GM18505 (cell line): ENCODE measurements at regions not wholly inside any gene's neighbourhood (a gene's known extent, or its start where the extent isn't known, plus 50 kb on each side); places are given as distances from the start of the nearest gene placed in this dataset.

Experiments
- ATAC-seq: cut with Tn5 transposase; IDR thresholded peaks from one replicate; pipeline ENCODE4 v1.9.1; 2021; ENCODE audit not compliant: unreplicated experiment
- POLR2A ChIP-seq: IDR thresholded peaks from 4 replicates; pipeline ENCODE4 v1.6.1; 2011; ENCODE audit warnings: borderline replicate concordance; ENCODE audit not compliant: insufficient read depth, insufficient read length; ENCODE audit errors: extremely low read depth

- TF ChIP-seq POLR2A = no peak
- ATAC-seq = no peak
These were observed 296.0 kb downstream of the ADGRG6 start for GRCh38 chr6:142597836-142598235.

- ATAC-seq = no peak
- TF ChIP-seq POLR2A = no peak
These were observed 299.6 kb downstream of the ADGRG6 start for GRCh38 chr6:142601427-142601826.

GRCh38 chr6:142602972-142603371 lies 301.2 kb downstream of the ADGRG6 start:
- ATAC-seq = no peak
- no peak for TF ChIP-seq POLR2A

GRCh38 chr6:142605922-142606485 lies 304.2 kb downstream of the ADGRG6 start:
- TF ChIP-seq POLR2A = no peak
- ATAC-seq = no peak

- no peak for ATAC-seq
- TF ChIP-seq POLR2A = no peak
These were observed 311.1 kb downstream of the ADGRG6 start for GRCh38 chr6:142612956-142613355.

- no peak for TF ChIP-seq POLR2A
- no peak for ATAC-seq
These were observed 312.2 kb downstream of the ADGRG6 start for GRCh38 chr6:142613981-142614380.

GRCh38 chr6:142617158-142617557 lies 315.4 kb downstream of the ADGRG6 start:
- no peak for ATAC-seq
- TF ChIP-seq POLR2A = no peak

GRCh38 chr6:142621822-142622221 lies 320.0 kb downstream of the ADGRG6 start:
- ATAC-seq = no peak
- TF ChIP-seq POLR2A = no peak

- no peak for ATAC-seq
- no peak for TF ChIP-seq POLR2A
These were observed 319.8 kb downstream of the HIVEP2 start for GRCh38 chr6:142624978-142625715.

- ATAC-seq = no peak
- no peak for TF ChIP-seq POLR2A
These were observed 317.5 kb downstream of the HIVEP2 start for GRCh38 chr6:142627474-142627873.

GRCh38 chr6:142631517-142632385 lies 313.2 kb downstream of the HIVEP2 start:
- TF ChIP-seq POLR2A = no peak
- no peak for ATAC-seq

GRCh38 chr6:142633317-142633716 lies 311.7 kb downstream of the HIVEP2 start:
- ATAC-seq = no peak
- no peak for TF ChIP-seq POLR2A

- TF ChIP-seq POLR2A = no peak
- ATAC-seq = no peak
These were observed 309.8 kb downstream of the HIVEP2 start for GRCh38 chr6:142635130-142635529.
